Trophoblast cell (in vitro differentiated cells and primary cell): ENCODE measurements at regions not wholly inside any gene's neighbourhood (a gene's known extent, or its start where the extent isn't known, plus 50 kb on each side); places are given as distances from the start of the nearest gene placed in this dataset.
"Not testable (repeated sequence)": the region's sequence is repeated elsewhere in the genome, so short reads cannot be mapped to it uniquely, and the experiment has no call there.

ENCODE experiments used
- DNase-seq, 2 donors: peaks; one replicate each; pipeline ENCODE4 v3.0.0-alpha.2; 2016
- H2AFZ ChIP-seq: 2 replicates; pipeline ENCODE4 v1.6.1; 2013; ENCODE audit warnings: low read length, moderate library complexity, mild to moderate bottlenecking; ENCODE audit not compliant: insufficient read depth, poor library complexity
- H2AK5ac ChIP-seq: 2 replicates; pipeline ENCODE4 v1.6.1; 2013; ENCODE audit warnings: mild to moderate bottlenecking, low read length
- H2BK120ac ChIP-seq: 2 replicates; pipeline ENCODE4 v1.6.1; 2013; ENCODE audit warnings: low read length, mild to moderate bottlenecking, moderate library complexity; ENCODE audit not compliant: insufficient read depth, poor library complexity
- H2BK12ac ChIP-seq: 2 replicates; pipeline ENCODE4 v1.6.1; 2013; ENCODE audit warnings: mild to moderate bottlenecking, low read length, moderate library complexity
- H2BK5ac ChIP-seq: 2 replicates; pipeline ENCODE4 v1.6.1; 2013; ENCODE audit warnings: low read length, low read depth, moderate library complexity, mild to moderate bottlenecking; ENCODE audit not compliant: poor library complexity
- H3K14ac ChIP-seq: 2 replicates; pipeline ENCODE4 v1.6.1; 2013; ENCODE audit warnings: mild to moderate bottlenecking, low read length
- H3K18ac ChIP-seq: 2 replicates; pipeline ENCODE4 v1.6.1; 2013; ENCODE audit warnings: mild to moderate bottlenecking, low read length
- H3K23ac ChIP-seq: 2 replicates; pipeline ENCODE4 v1.6.1; 2013; ENCODE audit warnings: low read length
- H3K27ac ChIP-seq: 2 replicates; pipeline ENCODE4 v1.5.1; 2013; ENCODE audit warnings: low read depth, mild to moderate bottlenecking, inconsistent platforms, low read length, moderate library complexity
- H3K27me3 ChIP-seq: 2 replicates; pipeline ENCODE4 v1.6.1; 2013; ENCODE audit warnings: inconsistent platforms, mild to moderate bottlenecking, low read length, moderate library complexity; ENCODE audit not compliant: insufficient read depth
- H3K36me3 ChIP-seq, 2 experiments: 1 replicate in 1 of 2; 2 replicates in 1 of 2; pipeline ENCODE4 v1.6.1; 2013; ENCODE audit warnings: low read length in 2 of 2, mild to moderate bottlenecking in 2 of 2, moderate library complexity in 1 of 2; ENCODE audit not compliant: insufficient read depth in 2 of 2, control insufficient read depth in 1 of 2
- H3K4ac ChIP-seq: 2 replicates; pipeline ENCODE4 v1.6.1; 2013; ENCODE audit warnings: low read depth, mild to moderate bottlenecking, low read length, moderate library complexity
- H3K4me1 ChIP-seq, 2 experiments: 1 replicate in 1 of 2; 2 replicates in 1 of 2; pipeline ENCODE4 v1.6.1; 2013; ENCODE audit warnings: low read length in 2 of 2, mild to moderate bottlenecking in 2 of 2, moderate library complexity in 1 of 2; ENCODE audit not compliant: insufficient read depth in 2 of 2, control insufficient read depth in 1 of 2
- H3K4me2 ChIP-seq: 2 replicates; pipeline ENCODE4 v1.6.1; 2013; ENCODE audit warnings: inconsistent platforms, mild to moderate bottlenecking, low read length, moderate library complexity
- H3K4me3 ChIP-seq: 2 replicates; pipeline ENCODE4 v1.5.1; 2013; ENCODE audit warnings: mild to moderate bottlenecking, low read depth, low read length, inconsistent platforms
- H3K79me1 ChIP-seq: one replicate; pipeline ENCODE4 v1.6.1; 2013; ENCODE audit warnings: low read length
- H3K79me2 ChIP-seq: 2 replicates; pipeline ENCODE4 v1.6.1; 2013; ENCODE audit warnings: low read length, mild to moderate bottlenecking; ENCODE audit not compliant: control insufficient read depth, insufficient read depth, poor library complexity
- H3K9ac ChIP-seq: 2 replicates; pipeline ENCODE4 v1.6.1; 2013; ENCODE audit warnings: mild to moderate bottlenecking, low read length
- H3K9me3 ChIP-seq: 2 replicates; pipeline ENCODE4 v1.6.1; 2013; ENCODE audit warnings: low read depth, mild to moderate bottlenecking, control low read depth, inconsistent platforms, low read length; ENCODE audit not compliant: insufficient read depth
- H4K12ac ChIP-seq: 2 replicates; pipeline ENCODE4 v1.6.1; 2013; ENCODE audit warnings: low read depth, mild to moderate bottlenecking, low read length, moderate library complexity
- H4K8ac ChIP-seq: 2 replicates; pipeline ENCODE4 v1.6.1; 2013; ENCODE audit warnings: low read depth, mild to moderate bottlenecking, low read length, moderate library complexity
- H4K91ac ChIP-seq: one replicate; pipeline ENCODE4 v1.6.1; 2013; ENCODE audit warnings: low read depth, mild to moderate bottlenecking, low read length, moderate library complexity
- WGBS: extraction: QIAGEN DNeasy Blood & Tissue Kit; methylation state at CpG from one replicate; pipeline ENCODE4 v1.1.7; 2013; ENCODE audit warnings: missing lambda C conversion rate; ENCODE audit not compliant: insufficient read length, insufficient coverage; ENCODE audit errors: extremely low coverage; 5-methylcytosine and 5-hydroxymethylcytosine counted together

- no peak for DNase-seq
- peak overlapping the region; percentile 11 for H4K91ac ChIP-seq
- peaks cover 23 to 37% of the 10 kb centered on the region in 2 experiments for H3K4me1 ChIP-seq
- no peak overlapping the region for H3K18ac ChIP-seq
- peaks cover 28% of the 10 kb centered on the region for H3K79me1 ChIP-seq
- no peak overlapping the region for H4K12ac ChIP-seq
- peak overlapping the region; percentile 46 for H2BK5ac ChIP-seq
- H2BK120ac ChIP-seq = peak overlapping the region; percentile 47
- H3K4ac ChIP-seq = no peak overlapping the region
- H3K36me3 ChIP-seq = no peaks in the 10 kb centered on the region
- H3K9me3 ChIP-seq = no peaks in the 10 kb centered on the region
- no CpG with 5 or more reads among the region's 4 CpGs for WGBS
- H4K8ac ChIP-seq = no peak overlapping the region
- peaks cover 3% of the 10 kb centered on the region for H3K79me2 ChIP-seq
- peak overlapping the region; percentile 59 for H2AK5ac ChIP-seq
- H3K27ac ChIP-seq = peak overlapping the region; percentile 40
- no peak overlapping the region for H3K23ac ChIP-seq
- no peak overlapping the region for H3K9ac ChIP-seq
- H3K4me3 ChIP-seq = no peak overlapping the region
- peak overlapping the region; percentile 91 for H2BK12ac ChIP-seq
- no peak overlapping the region for H2AFZ ChIP-seq
- H3K27me3 ChIP-seq = no peaks in the 10 kb centered on the region
- H3K4me2 ChIP-seq = no peak overlapping the region
- H3K14ac ChIP-seq = no peak overlapping the region
These were observed 126.3 kb downstream of the CXCL12 start for GRCh38 chr10:44258460-44259089.

GRCh38 chr10:44258019-44258418 lies 126.9 kb downstream of the CXCL12 start:
- H2AK5ac ChIP-seq = no peak overlapping the region
- H2BK12ac ChIP-seq = peak overlapping the region; percentile 67
- H3K4me3 ChIP-seq = no peak overlapping the region
- no peak overlapping the region for H4K12ac ChIP-seq
- H3K9ac ChIP-seq = no peak overlapping the region
- H2AFZ ChIP-seq = no peak overlapping the region
- peak overlapping the region; percentile 56 for H2BK120ac ChIP-seq
- H4K91ac ChIP-seq = peak overlapping the region; percentile 55
- DNase-seq = no peak
- H3K79me2 ChIP-seq = peaks cover 3% of the 10 kb centered on the region
- no peak overlapping the region for H2BK5ac ChIP-seq
- no peak overlapping the region for H3K4me2 ChIP-seq
- H3K23ac ChIP-seq = no peak overlapping the region
- H3K4me1 ChIP-seq = peaks cover 23 to 37% of the 10 kb centered on the region in 2 experiments
- H3K14ac ChIP-seq = no peak overlapping the region
- no CpG with 5 or more reads among the region's 3 CpGs for WGBS
- H3K9me3 ChIP-seq = no peaks in the 10 kb centered on the region
- no peak overlapping the region for H3K27ac ChIP-seq
- no peaks in the 10 kb centered on the region for H3K27me3 ChIP-seq
- H3K18ac ChIP-seq = no peak overlapping the region
- peak overlapping the region; percentile 58 for H3K4ac ChIP-seq
- H4K8ac ChIP-seq = peak overlapping the region; percentile 52
- H3K36me3 ChIP-seq = no peaks in the 10 kb centered on the region
- H3K79me1 ChIP-seq = peaks cover 28% of the 10 kb centered on the region

GRCh38 chr10:44253769-44254462 lies 131.0 kb downstream of the CXCL12 start:
- no peak overlapping the region for H2BK5ac ChIP-seq
- H3K23ac ChIP-seq = no peak overlapping the region
- H3K14ac ChIP-seq = no peak overlapping the region
- H3K9ac ChIP-seq = no peak overlapping the region
- peaks cover 5 to 9% of the 10 kb centered on the region in 2 experiments for H3K4me1 ChIP-seq
- H3K36me3 ChIP-seq = no peaks in the 10 kb centered on the region
- H3K18ac ChIP-seq = no peak overlapping the region
- H4K8ac ChIP-seq = no peak overlapping the region
- no peak overlapping the region for H3K4me3 ChIP-seq
- no CpG with 5 or more reads among the region's 5 CpGs for WGBS
- H2AFZ ChIP-seq = no peak overlapping the region
- no peak overlapping the region for H3K4me2 ChIP-seq
- no peaks in the 10 kb centered on the region for H3K27me3 ChIP-seq
- H3K4ac ChIP-seq = no peak overlapping the region
- H3K79me2 ChIP-seq = peaks cover 3% of the 10 kb centered on the region
- H4K91ac ChIP-seq = no peak overlapping the region
- H3K79me1 ChIP-seq = peaks cover 13% of the 10 kb centered on the region
- H2BK12ac ChIP-seq = no peak overlapping the region
- H3K9me3 ChIP-seq = no peaks in the 10 kb centered on the region
- no peak for DNase-seq
- H4K12ac ChIP-seq = no peak overlapping the region
- no peak overlapping the region for H3K27ac ChIP-seq
- no peak overlapping the region for H2BK120ac ChIP-seq
- no peak overlapping the region for H2AK5ac ChIP-seq

- H3K4me2 ChIP-seq, H3K23ac ChIP-seq, H3K27ac ChIP-seq, H3K9me3 ChIP-seq, H2AK5ac ChIP-seq, H2BK5ac ChIP-seq, H4K8ac ChIP-seq, H3K79me2 ChIP-seq, H3K9ac ChIP-seq, H3K4ac ChIP-seq, H2AFZ ChIP-seq, H3K14ac ChIP-seq, H3K4me3 ChIP-seq, H2BK120ac ChIP-seq, H3K18ac ChIP-seq, H4K12ac ChIP-seq, H2BK12ac ChIP-seq, DNase-seq, H4K91ac ChIP-seq, H3K79me1 ChIP-seq, H3K27me3 ChIP-seq, H3K4me1 ChIP-seq, H3K36me3 ChIP-seq: not testable (repeated sequence)
- no CpG with 5 or more reads among the region's 3 CpGs for WGBS
These were observed 132.3 kb downstream of the CXCL12 start for GRCh38 chr10:44252631-44253030.
